Muscle of arm (tissue), 1 donor: ENCODE measurements at regions not wholly inside any gene's neighbourhood (a gene's known extent, or its start where the extent isn't known, plus 50 kb on each side); places are given as distances from the start of the nearest gene placed in this dataset.
"Not testable (repeated sequence)": the region's sequence is repeated elsewhere in the genome, so short reads cannot be mapped to it uniquely, and the experiment has no call there.

ENCODE experiments used
- DNase-seq: peaks from one replicate; pipeline ENCODE4 v3.0.0-alpha.2; 2013

- no peak for DNase-seq
Measured at GRCh38 chr2:220555961-220556630, 928.7 kb downstream of the SLC4A3 start.

- DNase-seq: no peak
Measured at GRCh38 chr2:220556658-220557057, 929.2 kb downstream of the SLC4A3 start.

GRCh38 chr2:220560192-220560591, 932.8 kb downstream of the SLC4A3 start:
- DNase-seq: no peak

GRCh38 chr2:220562375-220563140, 935.1 kb downstream of the SLC4A3 start:
- DNase-seq: no peak

GRCh38 chr2:220568296-220568695, 940.9 kb downstream of the SLC4A3 start:
- peak; percentile 60 for DNase-seq

- no peak for DNase-seq
Measured at GRCh38 chr2:220569112-220569897, 941.9 kb downstream of the SLC4A3 start.

GRCh38 chr2:220572385-220572784, 945.0 kb downstream of the SLC4A3 start:
- DNase-seq: no peak

GRCh38 chr2:220574038-220574437, 946.6 kb downstream of the SLC4A3 start:
- DNase-seq: no peak

GRCh38 chr2:220575963-220576362, 948.5 kb downstream of the SLC4A3 start:
- no peak for DNase-seq

- no peak for DNase-seq
Measured at GRCh38 chr2:220579452-220579851, 952.0 kb downstream of the SLC4A3 start.

GRCh38 chr2:220580113-220580512, 952.7 kb downstream of the SLC4A3 start:
- DNase-seq: no peak

- DNase-seq: no peak
Measured at GRCh38 chr2:220583725-220584124, 956.3 kb downstream of the SLC4A3 start.

- no peak for DNase-seq
Measured at GRCh38 chr2:220585241-220585640, 957.8 kb downstream of the SLC4A3 start.

- DNase-seq: peak; percentile 72
Measured at GRCh38 chr2:220586980-220587530, 959.6 kb downstream of the SLC4A3 start.

- DNase-seq: no peak
Measured at GRCh38 chr2:220588148-220588547, 960.7 kb downstream of the SLC4A3 start.

- no peak for DNase-seq
Measured at GRCh38 chr2:220590476-220590875, 963.0 kb downstream of the SLC4A3 start.

GRCh38 chr2:220593526-220593925, 966.1 kb downstream of the SLC4A3 start:
- DNase-seq: no peak

GRCh38 chr2:220601674-220602073, 970.4 kb downstream of the EPHA4 start:
- DNase-seq: no peak

- not testable (repeated sequence) for DNase-seq
Measured at GRCh38 chr2:220613004-220613403, 959.1 kb downstream of the EPHA4 start.

GRCh38 chr2:220614064-220614463, 958.0 kb downstream of the EPHA4 start:
- DNase-seq: no peak

GRCh38 chr2:220619525-220620220, 952.4 kb downstream of the EPHA4 start:
- DNase-seq: no peak

- no peak for DNase-seq
Measured at GRCh38 chr2:220626603-220627002, 945.5 kb downstream of the EPHA4 start.
